ENCODE measurements at regions not wholly inside any gene's neighbourhood (a gene's known extent, or its start where the extent isn't known, plus 50 kb on each side); places are given as distances from the start of the nearest gene placed in this dataset.

GRCh38 chr10:129199826-129200225, 267.2 kb upstream of the MGMT start:
- TF ChIP-seq EZH2 (IDR thresholded peaks at IDR 0.05) (no peak), CTCF (IDR thresholded peaks at IDR 0.05 in 2 of 3, conservative IDR thresholded peaks at IDR 0.05 in 1 of 3; ENCODE audit: borderline replicate concordance in 1 of 3, insufficient read depth in 1 of 3, low read depth in 2 of 3, low read length in 2 of 3) (no peak), SIN3A (IDR thresholded peaks at IDR 0.05; ENCODE audit: low read depth) (no peak), SP1 (IDR thresholded peaks at IDR 0.05; ENCODE audit: low read depth) (no peak), ATF3 (IDR thresholded peaks at IDR 0.05) (no peak), POLR2A (IDR thresholded peaks at IDR 0.05; ENCODE audit: borderline replicate concordance, extremely low read depth, insufficient read depth, insufficient read length) (no peak)
- TF ChIP-seq, protein P1, sequence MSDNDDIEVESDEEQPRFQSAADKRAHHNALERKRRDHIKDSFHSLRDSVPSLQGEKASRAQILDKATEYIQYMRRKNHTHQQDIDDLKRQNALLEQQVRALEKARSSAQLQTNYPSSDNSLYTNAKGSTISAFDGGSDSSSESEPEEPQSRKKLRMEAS (IDR thresholded peaks at IDR 0.05) = no peak
